B cell (primary cell): ENCODE measurements at regions not wholly inside any gene's neighbourhood (a gene's known extent, or its start where the extent isn't known, plus 50 kb on each side); places are given as distances from the start of the nearest gene placed in this dataset.

Experiments
- ATAC-seq: fragments of 200-7000 bp; cut with Tn5 transposase; one replicate; pipeline ENCODE4 v1.10.0; 2021; ENCODE audit warnings: low read depth, mild to moderate bottlenecking, moderate number of reproducible peaks, moderate library complexity
- CTCF ChIA-PET: fragments of 350-600 bp; sonication (Branson Sonifier 250); formaldehyde crosslinking; loops from one replicate; lab custom pipeline; 2021; ENCODE audit warnings: antibody characterized with exemption, inconsistent platforms; lab: Charles Lee
- POLR2A ChIA-PET: fragments of 350-600 bp; sonication (Branson Sonifier 250); formaldehyde crosslinking; loops from one replicate; lab custom pipeline; 2021; ENCODE audit warnings: antibody characterized with exemption; lab: Charles Lee
- DNase-seq: peaks from one replicate; pipeline ENCODE4 v3.0.0; 2013
- H2AFZ ChIP-seq: 2 replicates; pipeline ENCODE4 v1.6.1; 2012; ENCODE audit warnings: mild to moderate bottlenecking, low read depth, low read length; ENCODE audit not compliant: insufficient read depth, poor library complexity, severe bottlenecking
- H3K27ac ChIP-seq, 2 donors: 1 replicate in 1 of 2; 2 replicates in 1 of 2; pipeline ENCODE4 v1.5.1; 2012 to 2013; ENCODE audit warnings: low read length in 2 of 2, mild to moderate bottlenecking in 2 of 2, moderate library complexity in 1 of 2
- H3K27me3 ChIP-seq, 4 experiments: fragments of 200-600 bp in 1 of 4; sonication (generic) in 1 of 4; replicated peaks in 1 of 4; 1 replicate in 2 of 4; 2 replicates in 2 of 4; pipeline versions ENCODE4 v1.6.1 to v1.7.0; 2013 to 2016; ENCODE audit warnings: low read length in 3 of 4, mild to moderate bottlenecking in 2 of 4, mixed read lengths in 1 of 4, moderate library complexity in 1 of 4; ENCODE audit not compliant: insufficient read depth in 4 of 4, control insufficient read depth in 3 of 4; ENCODE audit errors: control extremely low read depth in 1 of 4
- H3K36me3 ChIP-seq, 2 experiments: replicated peaks in 1 of 2; 1 replicate in 1 of 2; 2 replicates in 1 of 2; pipeline versions ENCODE4 v1.6.1 to v1.7.1; 2013; ENCODE audit warnings: low read length in 1 of 2; ENCODE audit not compliant: insufficient read depth in 2 of 2, control insufficient read depth in 1 of 2; ENCODE audit errors: control extremely low read depth in 1 of 2, extremely low read depth in 1 of 2
- H3K4me1 ChIP-seq, 2 donors: fragments of 200-600 bp in 1 of 2; sonication (generic) in 1 of 2; 1 replicate in 1 of 2; 2 replicates in 1 of 2; pipeline versions ENCODE4 v1.5.1 to v1.6.1; 2013 to 2017; ENCODE audit warnings: low read length in 2 of 2; ENCODE audit not compliant: control insufficient read depth in 2 of 2, insufficient read depth in 2 of 2
- H3K4me2 ChIP-seq: replicated peaks from 2 replicates; pipeline ENCODE3; 2012; ENCODE audit warnings: mild to moderate bottlenecking, low read depth, low read length; ENCODE audit not compliant: poor library complexity, severe bottlenecking
- H3K4me3 ChIP-seq, 5 experiments: fragments of 200-600 bp in 1 of 5; sonication (generic) in 1 of 5; 1 replicate in 3 of 5; 2 replicates in 2 of 5; pipeline versions ENCODE4 v1.5.1 to v1.7.0; 2011 to 2016; ENCODE audit warnings: low read length in 4 of 5, mild to moderate bottlenecking in 4 of 5, low read depth in 2 of 5, control low read depth in 1 of 5, moderate library complexity in 1 of 5; ENCODE audit not compliant: insufficient read depth in 1 of 5; ENCODE audit errors: control extremely low read depth in 1 of 5, extremely low read depth in 1 of 5
- H3K79me2 ChIP-seq: fragments of 200-600 bp; sonication (generic); one replicate; pipeline ENCODE4 v1.6.0; 2016; ENCODE audit warnings: low read length; ENCODE audit not compliant: control insufficient read depth, insufficient read depth
- H3K9ac ChIP-seq: fragments of 200-600 bp; sonication (generic); 2 replicates; pipeline ENCODE4 v1.6.1; 2017; ENCODE audit warnings: mild to moderate bottlenecking, low read length, moderate library complexity
- H3K9me3 ChIP-seq, 3 donors: one replicate each; pipeline versions ENCODE4 v1.6.1 to v1.7.1; 2013; ENCODE audit warnings: low read length in 2 of 3; ENCODE audit not compliant: control insufficient read depth in 2 of 3, insufficient read depth in 1 of 3; ENCODE audit errors: control extremely low read depth in 1 of 3
- H4K20me1 ChIP-seq: 2 replicates; pipeline ENCODE4 v1.6.0; 2012; ENCODE audit warnings: mild to moderate bottlenecking, low read length; ENCODE audit not compliant: insufficient read depth, control insufficient read depth, poor library complexity, severe bottlenecking
- H3K27ac Mint-ChIP-seq: one replicate; pipeline ENCODE4 v1.8.0; 2021; ENCODE audit warnings: mixed read lengths
- H3K27me3 Mint-ChIP-seq: one replicate; pipeline ENCODE4 v1.8.0; 2021; ENCODE audit warnings: mixed read lengths
- H3K4me1 Mint-ChIP-seq: one replicate; pipeline ENCODE4 v1.8.0; 2021; ENCODE audit warnings: mixed read lengths
- H3K4me3 Mint-ChIP-seq: one replicate; pipeline ENCODE4 v1.8.0; 2021; ENCODE audit warnings: mixed read lengths
- H3K9me3 Mint-ChIP-seq: one replicate; pipeline ENCODE4 v1.8.0; 2022; ENCODE audit warnings: mixed read lengths; ENCODE audit not compliant: insufficient read depth
- CTCF ChIP-seq: fragments of 200-600 bp; IDR thresholded peaks from one replicate; pipeline ENCODE4 v1.8.0; 2022; ENCODE audit warnings: antibody characterized with exemption, mild to moderate bottlenecking
- EZH2 ChIP-seq: IDR thresholded peaks from 2 replicates; pipeline ENCODE4 v1.6.1; 2012; ENCODE audit warnings: borderline replicate concordance, low read depth, mild to moderate bottlenecking, moderate library complexity, low read length; ENCODE audit not compliant: insufficient read depth, poor library complexity, severe bottlenecking
- WGBS: methylation state at CpG from one replicate; pipeline ENCODE4 v1.1.5; 2013; ENCODE audit warnings: missing lambda C conversion rate; ENCODE audit not compliant: insufficient coverage; 5-methylcytosine and 5-hydroxymethylcytosine counted together
- intact Hi-C: fragments of 100-400 bp; cut with micrococcal nuclease; formaldehyde crosslinking; loops from one replicate; pipeline ENCODE4 v1.10.0; 2022

GRCh38 chr2:158734442-158734841 lies 60.7 kb upstream of the DAPL1 start:
- Histone ChIP-seq H3K36me3 (no peaks in the 10 kb centered on the region), H3K27me3 (no peaks in the 10 kb centered on the region), H4K20me1 (no peaks in the 10 kb centered on the region), H3K9ac (no peak overlapping the region), H3K27ac (no peak overlapping the region), H3K4me2 (no peak overlapping the region), H3K79me2 (no peaks in the 10 kb centered on the region), H3K9me3 (no peaks in the 10 kb centered on the region), H3K4me1 (no peaks in the 10 kb centered on the region), H2AFZ (no peak overlapping the region), H3K4me3 (no peak overlapping the region)
- ChIA-PET POLR2A (no interaction called here), CTCF (interaction anchor here (1.3 kb wide), 1 partner anchor 20 kb away, joined by 4 read pairs; no protein-coding TSS in a partner anchor)
- Mint-ChIP-seq H3K4me1 (no peaks in the 10 kb centered on the region), H3K27ac (no peak overlapping the region), H3K27me3 (peaks cover 13% of the 10 kb centered on the region), H3K9me3 (no peaks in the 10 kb centered on the region), H3K4me3 (no peak overlapping the region)
- no peak for TF ChIP-seq CTCF
- no peak for DNase-seq
- 100% methylated on average over 2 of the region's 7 CpGs for WGBS
- ATAC-seq: no peak
- intact Hi-C loops: no loop called here

GRCh38 chr2:158735822-158736580 lies 59.1 kb upstream of the DAPL1 start:
- no peak overlapping the region for H3K27ac ChIP-seq
- no peak for TF ChIP-seq CTCF
- no peak for TF ChIP-seq EZH2
- no peaks in the 10 kb centered on the region for H3K4me1 ChIP-seq
- H3K4me3 ChIP-seq: no peak overlapping the region
- H4K20me1 ChIP-seq: no peaks in the 10 kb centered on the region
- no peaks in the 10 kb centered on the region for H3K36me3 ChIP-seq
- H3K9ac ChIP-seq: no peak overlapping the region
- WGBS: no CpG with 5 or more reads among the region's 5 CpGs
- H3K79me2 ChIP-seq: no peaks in the 10 kb centered on the region
- intact Hi-C loops: no loop called here
- no peak overlapping the region for H3K4me2 ChIP-seq
- peaks cover 8% of the 10 kb centered on the region for H3K27me3 Mint-ChIP-seq
- no peaks in the 10 kb centered on the region for H3K4me1 Mint-ChIP-seq
- no peak overlapping the region for H3K27ac Mint-ChIP-seq
- ChIA-PET POLR2A (no interaction called here), CTCF (interaction anchor here (0.6 kb wide), 1 partner anchor 428 kb away, joined by 4 read pairs; no protein-coding TSS in a partner anchor)
- H3K9me3 ChIP-seq: no peaks in the 10 kb centered on the region
- no peaks in the 10 kb centered on the region for H3K9me3 Mint-ChIP-seq
- no peak for ATAC-seq
- no peak for DNase-seq
- H3K4me3 Mint-ChIP-seq: no peak overlapping the region
- H2AFZ ChIP-seq: no peak overlapping the region
- H3K27me3 ChIP-seq: no peaks in the 10 kb centered on the region
